ENCODE measurements at regions not wholly inside any gene's neighbourhood (a gene's known extent, or its start where the extent isn't known, plus 50 kb on each side); places are given as distances from the start of the nearest gene placed in this dataset.

GRCh38 chr10:53607691-53608090, 835.1 kb upstream of the MBL2 start:
- no peak overlapping the region for H2AFZ ChIP-seq (ENCODE audit: low read length)

More at GRCh38 chr10:53607691-53608090, 835.1 kb upstream of the MBL2 start:
- H3K14ac ChIP-seq (ENCODE audit: insufficient read depth, low read length), result no peak overlapping the region
- H3K9me3 ChIP-seq (ENCODE audit: control insufficient read depth, low read depth, low read length), result no peaks in the 10 kb centered on the region
- H3K36me3 Mint-ChIP-seq (ENCODE audit: insufficient read depth in 1 of 3, low read depth in 3 of 3), result peaks cover 5 to 24% (median 12%) of the 10 kb centered on the region in 3 experiments; a peak in 6 of 7 replicates
- no peak overlapping the region for H2BK120ac ChIP-seq (ENCODE audit: low read depth, low read length, poor library complexity, severe bottlenecking)
- peak overlapping the region; percentile 79 to 85 (median 84); a peak in 6 of 7 replicates for H3K27ac Mint-ChIP-seq
- H4K5ac ChIP-seq (ENCODE audit: insufficient read length, low read depth, low read length), result no peak overlapping the region
- H3K27me3 ChIP-seq (ENCODE audit: insufficient read depth, low read length), result no peaks in the 10 kb centered on the region
- no peak overlapping the region for H2AK5ac ChIP-seq (ENCODE audit: insufficient read length, low read length)
- H3K4me1 ChIP-seq (ENCODE audit: insufficient read depth, low read length), result no peaks in the 10 kb centered on the region; the same call in 1 of the 2 replicates
- H3K4me2 ChIP-seq (ENCODE audit: insufficient read depth, insufficient read length, low read length), result no peak overlapping the region
- H3K23me2 ChIP-seq (ENCODE audit: insufficient read length, low read depth, low read length, poor library complexity, severe bottlenecking), result no peaks in the 10 kb centered on the region
- no peak for DNase-seq
- no peak overlapping the region for H3K56ac ChIP-seq (ENCODE audit: insufficient read length, low read depth, low read length)
- H3K79me2 ChIP-seq (ENCODE audit: insufficient read depth, low read length), result no peaks in the 10 kb centered on the region
- H2BK15ac ChIP-seq (ENCODE audit: low read depth, low read length), result no peak overlapping the region
- H3K18ac ChIP-seq (ENCODE audit: insufficient read length, low read depth, low read length), result no peak overlapping the region
- H2BK20ac ChIP-seq (ENCODE audit: low read depth, low read length, poor library complexity, severe bottlenecking), result no peak overlapping the region
- no peaks in the 10 kb centered on the region for H4K20me1 ChIP-seq (ENCODE audit: control insufficient read depth, insufficient read depth, insufficient read length)
- no CpG with 5 or more reads among the region's 3 CpGs for WGBS (ENCODE audit: extremely low coverage, insufficient read length, low lambda C conversion rate)
- peaks cover 10 to 23% of the 10 kb centered on the region in 2 experiments for H3K4me1 Mint-ChIP-seq
- no peak overlapping the region for H2BK12ac ChIP-seq (ENCODE audit: insufficient read length, low read depth, low read length)
- H3K4me3 Mint-ChIP-seq, result no peak overlapping the region
- no peak overlapping the region for H3K27ac ChIP-seq (ENCODE audit: insufficient read length, low read depth, low read length)
- H4K91ac ChIP-seq (ENCODE audit: insufficient read length, low read depth, low read length), result no peak overlapping the region
- no peaks in the 10 kb centered on the region for H3K79me1 ChIP-seq (ENCODE audit: insufficient read depth, low read depth, low read length, poor library complexity, severe bottlenecking)
- no peak overlapping the region for H3K23ac ChIP-seq (ENCODE audit: insufficient read length, low read depth, low read length)
- no peak overlapping the region for H2BK5ac ChIP-seq (ENCODE audit: insufficient read length, low read length)
- H4K8ac ChIP-seq (replicated peaks; ENCODE audit: insufficient read length, low read depth, low read length), result no peak overlapping the region
- no peaks in the 10 kb centered on the region; a peak in 2 of 5 replicates for H3K9me3 Mint-ChIP-seq
- no peak overlapping the region for H3K4ac ChIP-seq (ENCODE audit: low read depth, low read length)
- no peaks in the 10 kb centered on the region for H3K27me3 Mint-ChIP-seq (ENCODE audit: low read depth)
- no peak for TF ChIP-seq CTCF (conservative IDR thresholded peaks at IDR 0.05)
- H3K9ac ChIP-seq (ENCODE audit: extremely low read depth, insufficient read length, low read length), result no peak overlapping the region
- no peak overlapping the region for H3T11ph ChIP-seq (ENCODE audit: low read length)
